Left lung (tissue), 4 donors: ENCODE measurements at regions not wholly inside any gene's neighbourhood (a gene's known extent, or its start where the extent isn't known, plus 50 kb on each side); places are given as distances from the start of the nearest gene placed in this dataset.

Experiments used
- ATAC-seq: fragments of 200-7000 bp; cut with Tn5 transposase; one replicate; pipeline ENCODE4 v1.9.1; 2020; ENCODE audit warnings: moderate library complexity
- DNase-seq, 4 donors: peaks; one replicate each; pipeline ENCODE4 v3.0.0-alpha.2; 2013 to 2020
- H3K27ac ChIP-seq, 2 donors: fragments of 200-600 bp; sonication (generic) in 1 of 2; one replicate each; pipeline versions ENCODE4 v1.5.0 to v1.8.0; 2020 to 2021
- H3K27me3 ChIP-seq, 2 donors: fragments of 200-600 bp; sonication (generic) in 1 of 2; one replicate each; pipeline versions ENCODE4 v1.5.0 to v1.8.0; 2020 to 2021
- H3K36me3 ChIP-seq, 2 donors: fragments of 200-600 bp; sonication (generic) in 1 of 2; one replicate each; pipeline versions ENCODE4 v1.5.0 to v1.8.0; 2020 to 2021
- H3K4me1 ChIP-seq, 2 donors: fragments of 200-600 bp; one replicate each; pipeline ENCODE4 v1.8.0; 2021
- H3K4me3 ChIP-seq, 2 donors: fragments of 200-600 bp; sonication (generic) in 1 of 2; one replicate each; pipeline versions ENCODE4 v1.5.0 to v1.8.0; 2020 to 2021; ENCODE audit warnings: mild to moderate bottlenecking in 1 of 2
- H3K9me3 ChIP-seq, 2 donors: fragments of 200-600 bp; sonication (generic) in 1 of 2; one replicate each; pipeline versions ENCODE4 v1.5.0 to v1.8.0; 2020 to 2021
- CTCF ChIP-seq, 2 donors: fragments of 200-600 bp; sonication (generic) in 1 of 2; IDR thresholded peaks; one replicate each; pipeline versions ENCODE4 v1.5.0 to v1.8.0; 2021; ENCODE audit warnings: antibody characterized with exemption in 2 of 2
- intact Hi-C, 2 donors: fragments of 100-400 bp; cut with DNase I; formaldehyde crosslinking; loops; one replicate each; pipeline versions ENCODE4 v1.11.2 to v1.14.2; 2022
- donor health status: DM: no; HTN: yes; CAD: no.
- donor health status: DM: no; HTN: no; CAD: no.

GRCh38 chr3:110743984-110744383, 327.6 kb upstream of the NECTIN3 start:
- no peaks in the 10 kb centered on the region for H3K36me3 ChIP-seq
- intact Hi-C loops: no loop called here
- H3K4me3 ChIP-seq: no peak overlapping the region
- no peaks in the 10 kb centered on the region for H3K9me3 ChIP-seq
- DNase-seq (no peak), ATAC-seq (no peak)
- TF ChIP-seq CTCF (IDR thresholded peaks at IDR 0.05): no peak
- H3K27me3 ChIP-seq: no peaks in the 10 kb centered on the region
- no peaks in the 10 kb centered on the region for H3K4me1 ChIP-seq
- H3K27ac ChIP-seq: no peak overlapping the region

GRCh38 chr3:110744723-110745122, 326.9 kb upstream of the NECTIN3 start:
- Histone ChIP-seq H3K36me3 (no peaks in the 10 kb centered on the region), H3K9me3 (no peaks in the 10 kb centered on the region), H3K4me1 (no peaks in the 10 kb centered on the region), H3K27me3 (no peaks in the 10 kb centered on the region), H3K27ac (no peak overlapping the region), H3K4me3 (no peak overlapping the region)
- DNase-seq: no peak
- no peak for ATAC-seq
- no peak for TF ChIP-seq CTCF (IDR thresholded peaks at IDR 0.05)
- intact Hi-C loops: no loop called here

- DNase-seq: no peak
- no peak for ATAC-seq
Observed at GRCh38 chr3:110749006-110749405, 322.6 kb upstream of the NECTIN3 start.

GRCh38 chr3:110750201-110750600, 321.4 kb upstream of the NECTIN3 start:
- Histone ChIP-seq H3K27me3 (no peaks in the 10 kb centered on the region), H3K36me3 (no peaks in the 10 kb centered on the region), H3K9me3 (no peaks in the 10 kb centered on the region), H3K27ac (no peak overlapping the region), H3K4me1 (no peaks in the 10 kb centered on the region), H3K4me3 (no peak overlapping the region)
- ATAC-seq: no peak
- no peak for DNase-seq
- no peak for TF ChIP-seq CTCF (IDR thresholded peaks at IDR 0.05)
- intact Hi-C loops: no loop called here

More at GRCh38 chr3:110749006-110749405, 322.6 kb upstream of the NECTIN3 start:
- no peaks in the 10 kb centered on the region for H3K4me1 ChIP-seq
- H3K27ac ChIP-seq: no peak overlapping the region
- no peaks in the 10 kb centered on the region for H3K36me3 ChIP-seq
- H3K9me3 ChIP-seq: no peaks in the 10 kb centered on the region
- TF ChIP-seq CTCF (IDR thresholded peaks at IDR 0.05): no peak
- intact Hi-C loops: no loop called here
- no peaks in the 10 kb centered on the region for H3K27me3 ChIP-seq
- H3K4me3 ChIP-seq: no peak overlapping the region

- DNase-seq (no peak), ATAC-seq (no peak)
- H3K27ac ChIP-seq: no peak overlapping the region
- H3K27me3 ChIP-seq: no peaks in the 10 kb centered on the region
- no peaks in the 10 kb centered on the region for H3K4me1 ChIP-seq
- H3K9me3 ChIP-seq: no peaks in the 10 kb centered on the region
- intact Hi-C loops: no loop called here
- TF ChIP-seq CTCF (IDR thresholded peaks at IDR 0.05): no peak
- no peak overlapping the region for H3K4me3 ChIP-seq
- no peaks in the 10 kb centered on the region for H3K36me3 ChIP-seq
Observed at GRCh38 chr3:110752307-110752706, 319.3 kb upstream of the NECTIN3 start.
